ENCODE measurements at regions not wholly inside any gene's neighbourhood (a gene's known extent, or its start where the extent isn't known, plus 50 kb on each side); places are given as distances from the start of the nearest gene placed in this dataset.
A peak's percentile ranks its signal among the peaks of the same experiment; 100 is the strongest.

DNA sequence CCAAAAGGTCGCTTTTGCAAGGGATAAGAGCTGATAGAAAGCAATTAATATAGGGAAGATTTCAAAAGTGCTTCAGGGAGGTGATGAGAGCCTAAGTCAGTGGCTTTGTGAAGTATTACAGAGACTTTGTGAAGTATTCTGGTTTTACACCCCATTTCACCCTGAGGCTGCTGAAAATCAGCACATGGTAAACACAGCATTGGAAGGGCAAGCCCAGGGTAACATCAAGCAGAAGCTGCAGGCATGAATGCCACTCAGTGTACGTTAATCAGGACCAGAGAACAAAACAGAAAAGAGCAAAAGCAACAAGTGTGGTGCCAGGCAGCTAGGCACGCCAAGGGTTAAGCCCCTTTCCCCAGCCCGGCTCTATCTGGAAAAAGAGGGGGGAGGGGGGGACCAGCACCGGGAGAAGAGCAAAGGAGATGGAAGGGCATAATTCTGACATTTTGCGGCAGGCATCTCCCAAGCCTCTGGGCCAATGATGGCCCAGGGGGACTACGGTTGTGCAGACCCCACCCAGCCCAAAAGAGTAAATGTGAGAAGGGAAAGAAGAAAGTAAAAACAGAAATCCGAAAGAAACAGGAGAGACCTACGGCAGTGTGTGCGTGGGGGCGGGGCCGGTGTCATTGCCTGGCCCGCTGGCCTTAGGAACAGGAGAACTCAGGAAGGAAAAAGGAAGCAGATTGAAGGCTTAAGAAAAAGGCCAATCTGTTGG, 58.9 kb downstream of the DHRS2 start:
- DNase-seq = peak in 1 of 3 donors; percentile 2
- Histone ChIP-seq H3K9me3 (replicated peaks in 1 of 2; ENCODE audit: control insufficient read depth in 1 of 2, insufficient read depth in 1 of 2, low read length in 2 of 2) (no peaks in the 10 kb centered on the region), H3K79me2 (ENCODE audit: insufficient read depth, low read length) (no peaks in the 10 kb centered on the region), H3K4me1 (ENCODE audit: control insufficient read depth in 1 of 2, insufficient read depth in 2 of 2, low read length in 2 of 2) (peaks cover 17 to 18% of the 10 kb centered on the region in 2 donors), H3K36me3 (replicated peaks in 1 of 2; ENCODE audit: control insufficient read depth in 1 of 2, insufficient read depth in 2 of 2, low read length in 2 of 2) (no peaks in the 10 kb centered on the region), H3K27ac (ENCODE audit: low read depth in 1 of 2, low read length in 2 of 2) (no peak overlapping the region), H4K20me1 (ENCODE audit: insufficient read depth, low read length) (no peaks in the 10 kb centered on the region), H3K9ac (ENCODE audit: insufficient read depth, low read length, poor library complexity, severe bottlenecking) (peak overlapping the region; percentile 17), H3K4me3 (replicated peaks in 1 of 3; ENCODE audit: low read depth in 2 of 3, low read length in 3 of 3) (peak overlapping the region in 1 of 3 experiments; percentile 50), H2AFZ (ENCODE audit: insufficient read depth, low read depth, low read length, poor library complexity, severe bottlenecking) (peak overlapping the region; percentile 60), H3K4me2 (replicated peaks; ENCODE audit: extremely low read depth, low read length, poor library complexity, severe bottlenecking) (peak overlapping the region; percentile 68), H3K27me3 (ENCODE audit: control insufficient read depth in 2 of 2, insufficient read depth in 2 of 2, low read length in 2 of 2) (peaks cover 3% of the 10 kb centered on the region in 2 donors)
- TF ChIP-seq, protein P1, sequence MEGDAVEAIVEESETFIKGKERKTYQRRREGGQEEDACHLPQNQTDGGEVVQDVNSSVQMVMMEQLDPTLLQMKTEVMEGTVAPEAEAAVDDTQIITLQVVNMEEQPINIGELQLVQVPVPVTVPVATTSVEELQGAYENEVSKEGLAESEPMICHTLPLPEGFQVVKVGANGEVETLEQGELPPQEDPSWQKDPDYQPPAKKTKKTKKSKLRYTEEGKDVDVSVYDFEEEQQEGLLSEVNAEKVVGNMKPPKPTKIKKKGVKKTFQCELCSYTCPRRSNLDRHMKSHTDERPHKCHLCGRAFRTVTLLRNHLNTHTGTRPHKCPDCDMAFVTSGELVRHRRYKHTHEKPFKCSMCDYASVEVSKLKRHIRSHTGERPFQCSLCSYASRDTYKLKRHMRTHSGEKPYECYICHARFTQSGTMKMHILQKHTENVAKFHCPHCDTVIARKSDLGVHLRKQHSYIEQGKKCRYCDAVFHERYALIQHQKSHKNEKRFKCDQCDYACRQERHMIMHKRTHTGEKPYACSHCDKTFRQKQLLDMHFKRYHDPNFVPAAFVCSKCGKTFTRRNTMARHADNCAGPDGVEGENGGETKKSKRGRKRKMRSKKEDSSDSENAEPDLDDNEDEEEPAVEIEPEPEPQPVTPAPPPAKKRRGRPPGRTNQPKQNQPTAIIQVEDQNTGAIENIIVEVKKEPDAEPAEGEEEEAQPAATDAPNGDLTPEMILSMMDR (IDR thresholded peaks at IDR 0.05) = no peak
- intact Hi-C loops (cut with micrococcal nuclease) = no loop called here
- WGBS (ENCODE audit: insufficient coverage) = 15% methylated on average over 12 of the region's 13 CpGs
- Mint-ChIP-seq H3K36me3 (no peaks in the 10 kb centered on the region), H3K9me3 (peaks cover 0 to 7% (median 2%) of the 10 kb centered on the region in 7 donors), H3K4me3 (no peak overlapping the region), H3K27ac (no peak overlapping the region), H3K4me1 (no peaks in the 10 kb centered on the region), H3K27me3 (ENCODE audit: low read depth in 3 of 3) (peaks cover 3 to 9% (median 5%) of the 10 kb centered on the region in 3 donors)

DNA sequence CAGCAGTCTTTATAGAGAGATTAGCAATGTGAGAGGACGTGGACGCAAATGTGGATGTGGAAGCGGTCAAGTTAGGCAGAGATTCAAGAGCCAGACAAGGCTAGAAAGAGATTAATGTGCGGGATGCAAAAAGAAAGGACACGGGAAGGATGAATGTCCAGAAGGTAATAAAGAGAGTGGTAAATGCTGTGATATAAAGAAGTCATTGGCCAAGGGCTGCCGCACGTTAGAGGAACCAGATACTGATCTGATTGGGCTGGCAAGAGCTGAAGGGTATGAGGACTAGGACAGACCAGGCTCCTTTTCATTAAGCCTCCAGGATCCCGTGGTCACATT, 59.5 kb downstream of the DHRS2 start:
- Mint-ChIP-seq H3K4me3 (no peak overlapping the region), H3K4me1 (no peaks in the 10 kb centered on the region), H3K27ac (no peak overlapping the region), H3K9me3 (peaks cover 0 to 6% (median 3%) of the 10 kb centered on the region in 7 donors), H3K36me3 (no peaks in the 10 kb centered on the region), H3K27me3 (ENCODE audit: low read depth in 3 of 3) (peaks cover 3 to 11% (median 5%) of the 10 kb centered on the region in 3 donors)
- Histone ChIP-seq H3K27me3 (ENCODE audit: control insufficient read depth in 2 of 2, insufficient read depth in 2 of 2, low read length in 2 of 2) (peaks cover 3% of the 10 kb centered on the region in 2 donors), H3K4me3 (replicated peaks in 1 of 3; ENCODE audit: low read depth in 2 of 3, low read length in 3 of 3) (peak overlapping the region in 1 of 3 experiments; percentile 50), H3K36me3 (replicated peaks in 1 of 2; ENCODE audit: control insufficient read depth in 1 of 2, insufficient read depth in 2 of 2, low read length in 2 of 2) (no peaks in the 10 kb centered on the region), H2AFZ (ENCODE audit: insufficient read depth, low read depth, low read length, poor library complexity, severe bottlenecking) (peak overlapping the region; percentile 60), H3K79me2 (ENCODE audit: insufficient read depth, low read length) (no peaks in the 10 kb centered on the region), H3K9me3 (replicated peaks in 1 of 2; ENCODE audit: control insufficient read depth in 1 of 2, insufficient read depth in 1 of 2, low read length in 2 of 2) (no peaks in the 10 kb centered on the region), H3K27ac (ENCODE audit: low read depth in 1 of 2, low read length in 2 of 2) (no peak overlapping the region), H4K20me1 (ENCODE audit: insufficient read depth, low read length) (no peaks in the 10 kb centered on the region), H3K9ac (ENCODE audit: insufficient read depth, low read length, poor library complexity, severe bottlenecking) (peak overlapping the region; percentile 17), H3K4me1 (ENCODE audit: control insufficient read depth in 1 of 2, insufficient read depth in 2 of 2, low read length in 2 of 2) (peaks cover 17 to 18% of the 10 kb centered on the region in 2 donors), H3K4me2 (replicated peaks; ENCODE audit: extremely low read depth, low read length, poor library complexity, severe bottlenecking) (peak overlapping the region; percentile 68)
- TF ChIP-seq, protein P1 (IDR thresholded peaks at IDR 0.05) = no peak
- intact Hi-C loops (cut with micrococcal nuclease) = no loop called here
- WGBS (ENCODE audit: insufficient coverage) = 0% methylated on average over 7 of the region's 8 CpGs
- DNase-seq = no peak

Measured in CD14-positive monocyte (primary cell).